ENCODE measurements at regions not wholly inside any gene's neighbourhood (a gene's known extent, or its start where the extent isn't known, plus 50 kb on each side); places are given as distances from the start of the nearest gene placed in this dataset.
"Not testable (repeated sequence)": the region's sequence is repeated elsewhere in the genome, so short reads cannot be mapped to it uniquely, and the experiment has no call there.

DNA sequence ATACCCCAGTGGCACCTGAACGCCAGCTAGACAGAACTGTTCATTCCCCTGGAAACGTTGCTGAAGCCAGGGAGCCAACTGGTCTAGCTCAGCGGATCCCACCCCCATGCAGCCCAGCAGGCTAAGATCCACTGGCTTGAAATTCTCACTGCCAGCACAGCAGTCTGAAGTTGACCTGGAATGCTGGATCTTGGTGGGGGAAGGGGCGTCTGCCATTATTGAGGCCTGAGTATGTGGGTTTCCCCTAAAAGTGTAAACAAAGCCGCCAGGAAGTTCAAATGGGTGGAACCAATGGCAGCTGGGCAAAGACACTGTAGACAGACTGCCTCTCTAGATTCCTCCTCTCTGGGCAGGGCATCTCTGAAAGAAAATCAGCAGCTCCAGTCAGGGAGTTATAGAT is 213.0 kb downstream of the NKX6-1 start:
- no peaks in the 10 kb centered on the region for H3K4me1 ChIP-seq (ENCODE audit: insufficient read depth)
- DNase-seq (ENCODE audit: extremely low spot score) = no peak
- H3K4me3 ChIP-seq (ENCODE audit: low read depth, low read length) = no peak overlapping the region
- no peak overlapping the region for H3K27ac ChIP-seq (ENCODE audit: low read depth)
- 62% methylated on average over 5 of the region's 5 CpGs for WGBS
- no peaks in the 10 kb centered on the region for H3K36me3 ChIP-seq (ENCODE audit: insufficient read depth)

DNA sequence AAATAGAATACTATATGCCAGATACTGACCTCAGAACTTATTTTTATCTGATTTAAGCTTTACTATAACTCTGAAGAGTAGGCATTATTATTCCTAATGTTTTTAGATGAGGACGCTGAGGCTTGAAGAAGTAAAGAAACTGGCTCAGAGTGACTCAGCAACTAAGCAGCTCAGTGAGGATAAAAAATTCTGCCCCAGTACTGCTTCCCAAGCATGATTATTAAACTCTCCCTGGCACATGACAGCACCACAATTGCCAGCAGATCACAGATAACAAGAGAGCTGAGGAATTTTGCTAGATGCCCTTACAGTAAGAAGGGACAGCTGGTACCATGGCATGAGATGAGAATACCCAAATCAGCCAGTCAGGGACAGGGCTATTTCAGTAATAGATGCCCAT is 219.4 kb downstream of the NKX6-1 start:
- H3K36me3 ChIP-seq (ENCODE audit: insufficient read depth) = no peaks in the 10 kb centered on the region
- no peak for DNase-seq (ENCODE audit: extremely low spot score)
- no peak overlapping the region for H3K27ac ChIP-seq (ENCODE audit: low read depth)
- no peaks in the 10 kb centered on the region for H3K4me1 ChIP-seq (ENCODE audit: insufficient read depth)
- H3K4me3 ChIP-seq (ENCODE audit: low read depth, low read length) = no peak overlapping the region
- 47% methylated on average over 1 of the region's 1 CpG for WGBS

DNA sequence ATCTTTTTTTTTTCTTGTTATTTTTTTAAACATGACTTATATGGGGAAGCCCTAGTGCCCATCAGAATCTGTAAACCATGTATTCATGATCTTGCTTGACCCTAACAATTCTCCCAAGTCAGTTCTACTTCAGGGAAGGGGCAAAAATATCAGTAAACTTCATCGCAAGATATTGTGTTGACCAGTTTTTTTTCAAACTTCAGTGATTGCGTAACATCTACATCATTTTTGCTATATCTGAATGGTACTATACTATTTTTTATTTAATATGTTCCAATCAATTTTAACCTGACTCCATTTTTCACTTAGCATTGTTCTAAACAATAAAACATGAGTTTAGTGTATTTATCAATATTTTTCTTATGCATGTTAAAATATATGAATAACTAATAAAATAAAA is 221.2 kb downstream of the NKX6-1 start:
- WGBS = 70% methylated on average over 2 of the region's 2 CpGs
- Histone ChIP-seq H3K27ac (ENCODE audit: low read depth) (no peak overlapping the region), H3K4me1 (ENCODE audit: insufficient read depth) (no peaks in the 10 kb centered on the region), H3K4me3 (ENCODE audit: low read depth, low read length) (no peak overlapping the region), H3K36me3 (ENCODE audit: insufficient read depth) (no peaks in the 10 kb centered on the region)
- DNase-seq (ENCODE audit: extremely low spot score) = no peak

DNA sequence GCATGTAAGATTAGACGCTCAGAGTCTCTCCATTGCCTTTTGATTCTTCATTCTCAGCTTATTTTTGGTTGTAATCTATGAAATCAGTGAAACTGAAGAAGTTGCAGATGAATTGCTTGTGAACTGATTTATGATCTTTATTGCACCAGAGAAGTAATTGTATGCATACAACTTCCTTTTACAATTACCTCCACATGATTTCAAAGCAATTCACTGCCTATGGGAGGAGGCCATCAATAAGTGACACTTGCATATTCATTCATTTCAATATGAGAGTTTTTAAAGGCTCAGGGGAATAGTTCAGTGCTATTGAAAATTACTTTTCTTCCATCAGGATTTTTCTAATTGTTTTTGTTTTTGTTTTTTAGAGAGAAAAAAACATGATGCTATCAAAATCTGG is 222.3 kb downstream of the NKX6-1 start:
- no peak for DNase-seq (ENCODE audit: extremely low spot score)
- Histone ChIP-seq H3K4me1 (ENCODE audit: insufficient read depth) (no peaks in the 10 kb centered on the region), H3K27ac (ENCODE audit: low read depth) (no peak overlapping the region), H3K36me3 (ENCODE audit: insufficient read depth) (no peaks in the 10 kb centered on the region), H3K4me3 (ENCODE audit: low read depth, low read length) (no peak overlapping the region)
- 75% methylated on average over 1 of the region's 1 CpG for WGBS

DNA sequence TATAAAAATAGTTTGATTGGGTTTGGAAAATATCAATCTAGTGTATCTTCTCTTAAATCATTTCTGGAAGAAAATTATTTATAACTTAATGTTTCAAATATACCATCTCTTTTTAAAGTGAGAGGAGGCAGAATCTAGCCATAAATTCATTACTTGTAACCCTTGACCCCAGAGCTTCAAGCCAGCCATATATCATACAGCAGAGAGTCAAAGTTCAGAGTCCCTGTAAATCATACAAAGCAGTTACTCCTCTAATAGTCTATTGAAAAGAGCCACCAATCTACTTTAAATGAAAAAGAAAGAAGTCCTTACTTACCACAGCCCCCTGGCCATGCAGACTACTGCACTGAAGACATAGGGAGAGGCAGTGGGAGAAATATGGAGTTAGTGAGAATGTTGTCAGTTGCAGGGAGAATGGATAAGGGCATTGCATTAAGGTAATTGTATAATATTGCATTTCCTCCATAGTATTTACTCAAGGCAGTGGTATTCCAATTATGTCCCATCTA is 229.5 kb downstream of the NKX6-1 start:
- Histone ChIP-seq H3K27ac (ENCODE audit: low read depth) (no peak overlapping the region), H3K4me3 (ENCODE audit: low read depth, low read length) (no peak overlapping the region), H3K4me1 (ENCODE audit: insufficient read depth) (no peaks in the 10 kb centered on the region), H3K36me3 (ENCODE audit: insufficient read depth) (no peaks in the 10 kb centered on the region)
- DNase-seq (ENCODE audit: extremely low spot score) = no peak

DNA sequence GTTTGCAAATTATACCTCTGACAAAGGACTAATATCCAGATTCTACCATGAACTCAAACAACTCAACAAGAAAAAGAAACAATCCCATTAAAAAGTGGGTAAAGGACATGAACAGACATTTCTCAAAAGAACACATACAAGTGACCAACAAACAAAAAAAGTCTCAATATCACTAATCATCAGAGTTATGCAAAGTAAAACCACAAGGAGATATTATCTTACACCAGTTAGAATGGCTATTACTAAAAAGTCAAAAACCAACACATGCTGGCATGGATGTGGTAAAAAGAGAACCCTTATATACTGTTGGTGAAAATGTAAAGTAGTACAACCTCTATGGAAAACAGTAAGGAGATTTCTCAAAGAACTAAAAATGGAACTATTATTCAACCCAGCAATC is 234.4 kb downstream of the NKX6-1 start:
- no peaks in the 10 kb centered on the region for H3K4me1 ChIP-seq (ENCODE audit: insufficient read depth)
- no peak overlapping the region for H3K27ac ChIP-seq (ENCODE audit: low read depth)
- H3K4me3 ChIP-seq (ENCODE audit: low read depth, low read length) = no peak overlapping the region
- DNase-seq (ENCODE audit: extremely low spot score) = no peak
- H3K36me3 ChIP-seq (ENCODE audit: insufficient read depth) = no peaks in the 10 kb centered on the region

DNA sequence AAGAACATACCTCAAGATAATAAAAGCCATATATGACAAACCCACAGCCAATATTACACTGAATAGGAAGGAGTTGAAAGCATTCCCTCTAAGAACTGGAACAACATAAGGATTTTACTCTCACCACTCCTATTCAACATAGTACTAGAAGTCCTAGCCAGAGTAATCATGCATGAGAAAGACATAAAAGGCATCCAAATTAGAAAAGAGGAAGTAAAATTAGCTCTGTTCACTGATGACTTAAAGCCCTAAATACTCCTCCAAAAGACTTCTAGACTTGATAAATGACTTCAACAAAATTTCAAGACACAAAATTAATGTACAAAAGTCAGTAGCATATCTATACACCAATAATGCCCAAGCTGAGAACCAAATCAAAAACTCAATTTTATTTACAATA is 235.7 kb downstream of the NKX6-1 start:
- Histone ChIP-seq H3K27ac (ENCODE audit: low read depth) (no peak overlapping the region), H3K36me3 (ENCODE audit: insufficient read depth) (no peaks in the 10 kb centered on the region), H3K4me3 (ENCODE audit: low read depth, low read length) (no peak overlapping the region), H3K4me1 (ENCODE audit: insufficient read depth) (no peaks in the 10 kb centered on the region)
- DNase-seq (ENCODE audit: extremely low spot score) = no peak

DNA sequence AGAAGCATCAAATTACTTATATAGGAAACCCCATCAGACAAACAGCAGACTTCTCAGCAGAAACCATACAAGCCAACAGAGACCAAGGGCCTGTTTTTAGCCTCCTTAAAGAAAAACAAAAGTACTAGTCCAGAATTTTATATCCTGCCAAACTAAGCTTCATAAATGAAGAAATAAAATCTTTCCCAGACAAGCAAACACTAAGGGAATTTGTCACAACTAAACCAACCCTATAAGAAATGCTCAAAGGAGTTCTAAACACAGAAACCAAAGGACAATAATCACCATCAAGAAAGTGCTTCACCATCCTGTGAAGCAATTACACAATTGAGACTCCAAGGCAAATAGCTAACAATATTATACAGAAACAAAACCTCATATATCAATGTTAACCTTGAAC is 238.6 kb downstream of the NKX6-1 start:
- DNase-seq (ENCODE audit: extremely low spot score) = no peak
- H3K27ac ChIP-seq (ENCODE audit: low read depth) = no peak overlapping the region
- H3K4me1 ChIP-seq (ENCODE audit: insufficient read depth) = no peaks in the 10 kb centered on the region
- no peak overlapping the region for H3K4me3 ChIP-seq (ENCODE audit: low read depth, low read length)
- H3K36me3 ChIP-seq (ENCODE audit: insufficient read depth) = no peaks in the 10 kb centered on the region

DNA sequence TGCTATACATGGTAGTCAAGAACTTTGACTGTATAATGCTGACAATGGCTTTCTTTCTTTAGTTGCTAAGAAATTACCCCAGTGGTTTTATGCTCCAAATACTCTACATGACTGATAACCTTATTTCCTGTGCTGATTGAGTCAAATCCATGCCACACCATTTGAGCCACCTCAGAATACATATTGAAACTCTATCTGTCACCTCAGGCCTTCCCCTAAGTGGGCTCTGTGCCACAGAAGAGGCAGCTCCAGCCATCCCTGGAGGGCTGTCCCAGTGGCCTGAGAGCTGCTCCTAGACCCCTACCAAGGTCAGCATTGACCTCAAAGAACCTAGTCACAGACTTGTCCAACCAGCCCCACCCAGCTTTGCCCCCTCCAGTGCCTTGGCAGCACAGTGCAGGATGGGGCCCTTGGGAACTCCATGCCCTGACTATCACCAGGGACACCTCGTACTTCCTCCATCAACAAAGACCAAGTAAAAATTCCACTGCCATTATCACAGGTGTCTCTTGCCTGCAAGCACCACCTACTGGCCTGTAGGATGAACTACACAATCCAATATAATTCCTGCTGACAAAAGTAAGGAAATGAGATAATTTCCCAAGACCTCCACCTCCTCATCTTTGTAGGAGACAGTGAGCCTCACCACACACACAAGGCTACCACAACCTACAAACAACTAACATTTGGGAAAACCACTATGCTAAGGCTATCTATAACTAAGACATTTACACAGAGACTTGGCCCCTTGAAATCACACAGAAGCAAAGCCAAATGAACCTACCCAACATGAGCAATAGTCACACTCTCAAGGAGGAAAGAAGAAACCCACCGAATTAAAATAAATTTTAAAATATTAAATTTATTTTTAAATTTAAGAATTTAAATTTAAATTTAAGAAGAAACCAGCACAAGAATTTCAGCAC is 239.9 kb downstream of the NKX6-1 start:
- no peak overlapping the region for H3K4me3 ChIP-seq (ENCODE audit: low read depth, low read length)
- no peak overlapping the region for H3K27ac ChIP-seq (ENCODE audit: low read depth)
- H3K4me1 ChIP-seq (ENCODE audit: insufficient read depth) = no peaks in the 10 kb centered on the region
- H3K36me3 ChIP-seq (ENCODE audit: insufficient read depth) = no peaks in the 10 kb centered on the region
- no peak for DNase-seq (ENCODE audit: extremely low spot score)
- WGBS = 54% methylated on average over 2 of the region's 2 CpGs

DNA sequence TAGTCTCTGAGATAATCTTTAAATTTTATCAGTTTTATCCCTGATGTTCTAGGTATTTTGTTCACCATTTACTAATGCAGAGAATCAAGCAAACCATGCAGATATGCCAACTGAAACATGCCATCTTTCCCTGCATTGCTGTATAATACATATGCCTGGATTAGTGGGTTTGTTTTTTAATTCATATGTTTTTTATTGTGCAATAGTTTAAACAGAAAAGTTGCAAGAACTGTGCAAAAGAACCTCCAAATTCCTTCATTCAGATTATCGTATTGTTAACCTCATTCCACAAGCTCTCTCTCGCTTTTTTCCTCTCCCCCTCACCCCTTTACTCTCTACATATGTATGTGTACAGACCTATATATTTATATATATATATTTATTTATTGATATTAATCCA is 244.6 kb downstream of the NKX6-1 start:
- Histone ChIP-seq H3K36me3 (ENCODE audit: insufficient read depth) (no peaks in the 10 kb centered on the region), H3K4me3 (ENCODE audit: low read depth, low read length) (no peak overlapping the region), H3K4me1 (ENCODE audit: insufficient read depth) (no peaks in the 10 kb centered on the region), H3K27ac (ENCODE audit: low read depth) (no peak overlapping the region)
- WGBS = 86% methylated on average over 2 of the region's 2 CpGs
- DNase-seq (ENCODE audit: extremely low spot score) = no peak

DNA sequence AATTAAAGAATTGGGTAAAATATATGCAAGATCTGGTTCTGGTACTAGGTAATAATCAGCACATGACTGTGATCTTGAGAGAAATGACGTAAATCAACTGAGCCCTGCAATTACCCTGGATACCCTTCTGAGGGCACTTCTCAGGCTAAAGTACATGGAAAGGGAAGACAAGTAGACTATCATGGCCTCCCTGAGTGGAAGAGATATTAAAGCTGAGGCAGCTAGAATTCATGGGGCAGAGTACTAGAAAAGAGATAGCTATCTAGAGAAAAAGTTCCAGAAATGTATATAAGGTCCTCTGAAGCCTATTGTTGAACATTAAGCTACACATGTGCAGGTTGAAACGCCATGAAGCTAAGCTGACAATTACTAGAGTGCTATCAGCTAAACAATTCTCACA is 249.6 kb downstream of the NKX6-1 start:
- 56% methylated on average over 2 of the region's 2 CpGs for WGBS
- DNase-seq (ENCODE audit: extremely low spot score) = no peak
- no peaks in the 10 kb centered on the region for H3K36me3 ChIP-seq (ENCODE audit: insufficient read depth)

DNA sequence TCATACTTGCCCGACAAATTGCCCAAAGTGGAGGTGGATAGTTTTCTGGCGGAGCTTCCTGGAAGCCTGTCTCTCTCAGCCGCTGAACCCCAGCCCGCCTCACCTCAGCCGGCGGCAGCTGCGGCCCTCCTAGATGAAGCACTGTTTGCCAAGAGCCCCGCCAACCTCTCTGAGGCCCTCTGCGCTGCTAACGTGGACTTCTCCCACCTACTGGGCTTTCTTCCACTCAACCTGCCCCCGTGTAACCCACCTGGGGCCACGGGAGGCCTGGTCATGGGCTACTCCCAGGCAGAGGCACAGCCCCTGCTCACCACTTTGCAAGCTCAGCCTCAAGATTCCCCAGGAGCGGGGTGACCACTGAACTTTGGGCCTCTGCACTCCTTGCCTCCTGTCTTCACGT is 254.1 kb downstream of the NKX6-1 start:
- WGBS = 92% methylated on average over 14 of the region's 14 CpGs
- not testable (repeated sequence) for H3K4me1 ChIP-seq (ENCODE audit: insufficient read depth)

More for the DNA sequence above, 249.6 kb downstream of the NKX6-1 start:
- Histone ChIP-seq H3K4me1 (ENCODE audit: insufficient read depth) (no peaks in the 10 kb centered on the region), H3K4me3 (ENCODE audit: low read depth, low read length) (no peak overlapping the region), H3K27ac (ENCODE audit: low read depth) (no peak overlapping the region)

DNA sequence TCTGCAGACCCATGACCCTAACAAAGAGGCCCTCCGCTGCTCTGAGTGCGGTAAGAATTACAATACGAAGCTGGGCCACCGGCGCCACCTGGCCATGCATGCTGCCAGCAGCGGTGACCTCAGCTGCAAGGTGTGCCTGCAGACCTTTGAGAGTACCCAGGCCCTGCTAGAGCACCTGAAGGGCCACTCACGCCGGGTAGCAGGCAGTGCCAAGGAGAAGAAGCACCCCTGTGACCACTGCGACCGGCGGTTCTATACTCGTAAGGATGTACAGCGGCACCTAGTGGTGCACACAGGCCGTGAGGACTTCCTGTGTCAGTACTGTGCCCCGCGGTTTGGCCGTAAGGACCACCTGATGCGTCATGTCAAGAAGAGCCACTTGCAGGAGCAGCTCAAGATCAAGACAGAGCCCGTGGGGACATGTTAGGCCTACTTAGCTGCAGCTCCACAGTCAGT is 254.7 kb downstream of the NKX6-1 start:
- not testable (repeated sequence) for H3K36me3 ChIP-seq (ENCODE audit: insufficient read depth); H3K27ac ChIP-seq (ENCODE audit: low read depth); H3K4me1 ChIP-seq (ENCODE audit: insufficient read depth); DNase-seq (ENCODE audit: extremely low spot score); H3K4me3 ChIP-seq (ENCODE audit: low read depth, low read length)
- WGBS = 94% methylated on average over 19 of the region's 19 CpGs

More for the DNA sequence above, 254.1 kb downstream of the NKX6-1 start:
- DNase-seq (ENCODE audit: extremely low spot score); H3K27ac ChIP-seq (ENCODE audit: low read depth); H3K4me3 ChIP-seq (ENCODE audit: low read depth, low read length); H3K36me3 ChIP-seq (ENCODE audit: insufficient read depth): not testable (repeated sequence)

DNA sequence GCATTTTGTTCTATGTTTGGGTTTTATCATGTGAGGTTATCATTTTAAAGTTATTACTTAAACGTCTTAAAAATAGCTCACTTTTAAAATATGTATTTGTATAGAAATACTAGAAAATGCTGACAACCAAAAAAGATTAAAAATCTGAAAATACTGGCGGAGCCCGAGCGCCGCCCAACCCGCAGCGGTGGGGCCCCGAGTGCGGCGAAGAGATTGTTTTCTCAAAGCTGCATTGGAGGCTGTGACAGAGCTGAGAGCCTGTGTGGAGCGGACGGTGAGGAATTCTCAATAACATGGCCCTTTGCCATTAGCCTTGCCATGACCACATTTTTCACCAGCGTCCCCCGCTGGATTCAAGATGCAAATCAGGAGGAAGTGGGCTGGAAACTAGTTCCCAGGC is 255.4 kb downstream of the NKX6-1 start:
- H3K4me3 ChIP-seq (ENCODE audit: low read depth, low read length) = no peak overlapping the region
- H3K27ac ChIP-seq (ENCODE audit: low read depth) = no peak overlapping the region
- no peak for DNase-seq (ENCODE audit: extremely low spot score)
- WGBS = 93% methylated on average over 14 of the region's 14 CpGs
- no peaks in the 10 kb centered on the region for H3K4me1 ChIP-seq (ENCODE audit: insufficient read depth)
- no peaks in the 10 kb centered on the region for H3K36me3 ChIP-seq (ENCODE audit: insufficient read depth)
